OCI-LY1 (cell line): ENCODE measurements at regions not wholly inside any gene's neighbourhood (a gene's known extent, or its start where the extent isn't known, plus 50 kb on each side); places are given as distances from the start of the nearest gene placed in this dataset.

Experiments
- H2AFZ ChIP-seq: fragments of 200-600 bp; sonication (generic), shearing (Covaris generic); 2 replicates; pipeline ENCODE4 v1.6.0; 2014; ENCODE audit warnings: antibody characterized with exemption, mild to moderate bottlenecking, low read length
- H3F3A ChIP-seq: fragments of 200-600 bp; sonication (generic), shearing (Covaris generic); 2 replicates; pipeline ENCODE4 v1.6.0; 2014; ENCODE audit warnings: mild to moderate bottlenecking, antibody characterized with exemption, low read length, moderate library complexity; ENCODE audit not compliant: insufficient read depth
- H3K27ac ChIP-seq: fragments of 200-600 bp; sonication (generic); 2 replicates; pipeline ENCODE4 v1.5.1; 2014; ENCODE audit warnings: low read length, mixed run types, mild to moderate bottlenecking, low read depth; ENCODE audit not compliant: poor library complexity, severe bottlenecking
- H3K27me3 ChIP-seq: fragments of 200-600 bp; sonication (generic); 2 replicates; pipeline ENCODE4 v1.6.0; 2014; ENCODE audit warnings: antibody characterized with exemption, mild to moderate bottlenecking, low read length, moderate library complexity; ENCODE audit not compliant: insufficient read depth
- H3K36me3 ChIP-seq: fragments of 200-600 bp; sonication (generic); 2 replicates; pipeline ENCODE4 v1.6.1; 2014; ENCODE audit warnings: mild to moderate bottlenecking, antibody characterized with exemption, low read length, moderate library complexity, mixed read lengths; ENCODE audit not compliant: insufficient read depth
- H3K4me1 ChIP-seq: fragments of 200-600 bp; sonication (generic); 2 replicates; pipeline ENCODE4 v1.5.1; 2014; ENCODE audit warnings: mild to moderate bottlenecking, low read length, moderate library complexity; ENCODE audit not compliant: insufficient read depth, severe bottlenecking
- H3K4me2 ChIP-seq: fragments of 200-600 bp; sonication (generic), shearing (Covaris generic); 2 replicates; pipeline ENCODE4 v1.6.1; 2014; ENCODE audit warnings: low read length
- H3K4me3 ChIP-seq: fragments of 200-600 bp; sonication (generic); 2 replicates; pipeline ENCODE4 v1.5.1; 2014; ENCODE audit warnings: low read length, low read depth, mild to moderate bottlenecking, mixed read lengths; ENCODE audit not compliant: poor library complexity, severe bottlenecking
- H3K79me2 ChIP-seq: fragments of 200-600 bp; shearing (Covaris generic); 2 replicates; pipeline ENCODE4 v1.6.1; 2016; ENCODE audit warnings: mixed run types, low read length, mixed read lengths; ENCODE audit not compliant: insufficient read depth
- H3K9ac ChIP-seq: fragments of 200-600 bp; sonication (generic), shearing (Covaris generic); 2 replicates; pipeline ENCODE4 v1.6.1; 2014; ENCODE audit warnings: mild to moderate bottlenecking, low read length, mixed read lengths
- H3K9me2 ChIP-seq: fragments of 200-600 bp; sonication (generic), shearing (Covaris generic); 2 replicates; pipeline ENCODE4 v1.6.1; 2014; ENCODE audit warnings: low read depth, mild to moderate bottlenecking, low read length, mixed read lengths
- H3K9me3 ChIP-seq: fragments of 200-600 bp; shearing (Covaris generic); 2 replicates; pipeline ENCODE4 v1.6.1; 2014; ENCODE audit warnings: low read length, mixed read lengths
- H4K20me1 ChIP-seq: fragments of 200-600 bp; sonication (generic), shearing (Covaris generic); 2 replicates; pipeline ENCODE4 v1.6.0; 2016; ENCODE audit warnings: mild to moderate bottlenecking, low read length; ENCODE audit not compliant: insufficient read depth
- EZH2 ChIP-seq: fragments of 200-600 bp; sonication (generic), shearing (Covaris generic); IDR thresholded peaks from 2 replicates; pipeline ENCODE4 v1.8.0; 2017; ENCODE audit warnings: borderline replicate concordance, mixed run types, mild to moderate bottlenecking, antibody characterized with exemption, low read length, moderate library complexity, mixed read lengths
- TF ChIP-seq, protein P1 (sequence below): fragments of 200-600 bp; sonication (generic), shearing (Covaris generic); IDR thresholded peaks from 2 replicates; pipeline ENCODE4 v1.5.1; 2017; ENCODE audit warnings: mild to moderate bottlenecking, antibody characterized with exemption, low read length, moderate library complexity, mixed read lengths

DNA sequence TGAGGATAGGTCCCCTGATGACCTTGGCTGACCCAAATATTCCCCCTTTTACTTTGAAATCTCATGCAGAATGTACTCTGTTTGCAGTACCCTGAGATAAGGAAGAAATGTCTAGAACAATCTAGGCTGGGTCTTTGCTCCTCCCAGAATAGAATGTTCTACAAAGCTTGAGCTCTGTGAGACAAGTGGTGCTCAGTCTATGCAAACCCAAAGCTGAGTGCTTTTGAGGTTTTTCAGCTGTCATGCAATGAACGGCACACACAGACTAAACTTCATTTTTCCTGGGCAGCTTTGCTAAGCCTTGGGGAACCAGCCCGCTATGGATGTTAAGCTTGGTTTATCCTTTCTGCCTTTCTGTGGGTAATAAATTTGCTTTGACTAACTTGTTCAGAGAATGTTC is 513.6 kb downstream of the FAT4 start:
- H4K20me1 ChIP-seq: no peaks in the 10 kb centered on the region
- TF ChIP-seq, protein P1, sequence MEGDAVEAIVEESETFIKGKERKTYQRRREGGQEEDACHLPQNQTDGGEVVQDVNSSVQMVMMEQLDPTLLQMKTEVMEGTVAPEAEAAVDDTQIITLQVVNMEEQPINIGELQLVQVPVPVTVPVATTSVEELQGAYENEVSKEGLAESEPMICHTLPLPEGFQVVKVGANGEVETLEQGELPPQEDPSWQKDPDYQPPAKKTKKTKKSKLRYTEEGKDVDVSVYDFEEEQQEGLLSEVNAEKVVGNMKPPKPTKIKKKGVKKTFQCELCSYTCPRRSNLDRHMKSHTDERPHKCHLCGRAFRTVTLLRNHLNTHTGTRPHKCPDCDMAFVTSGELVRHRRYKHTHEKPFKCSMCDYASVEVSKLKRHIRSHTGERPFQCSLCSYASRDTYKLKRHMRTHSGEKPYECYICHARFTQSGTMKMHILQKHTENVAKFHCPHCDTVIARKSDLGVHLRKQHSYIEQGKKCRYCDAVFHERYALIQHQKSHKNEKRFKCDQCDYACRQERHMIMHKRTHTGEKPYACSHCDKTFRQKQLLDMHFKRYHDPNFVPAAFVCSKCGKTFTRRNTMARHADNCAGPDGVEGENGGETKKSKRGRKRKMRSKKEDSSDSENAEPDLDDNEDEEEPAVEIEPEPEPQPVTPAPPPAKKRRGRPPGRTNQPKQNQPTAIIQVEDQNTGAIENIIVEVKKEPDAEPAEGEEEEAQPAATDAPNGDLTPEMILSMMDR: no peak
- no peak for TF ChIP-seq EZH2
- H2AFZ ChIP-seq: no peak overlapping the region
- H3K4me1 ChIP-seq: no peaks in the 10 kb centered on the region
- H3K4me2 ChIP-seq: no peak overlapping the region
- no peak overlapping the region for H3K9ac ChIP-seq
- no peaks in the 10 kb centered on the region for H3K36me3 ChIP-seq
- H3K9me2 ChIP-seq: no peaks in the 10 kb centered on the region
- H3F3A ChIP-seq: no peaks in the 10 kb centered on the region
- H3K79me2 ChIP-seq: no peaks in the 10 kb centered on the region
- no peaks in the 10 kb centered on the region for H3K9me3 ChIP-seq
- H3K27ac ChIP-seq: no peak overlapping the region
- H3K4me3 ChIP-seq: no peak overlapping the region
- no peaks in the 10 kb centered on the region for H3K27me3 ChIP-seq

DNA sequence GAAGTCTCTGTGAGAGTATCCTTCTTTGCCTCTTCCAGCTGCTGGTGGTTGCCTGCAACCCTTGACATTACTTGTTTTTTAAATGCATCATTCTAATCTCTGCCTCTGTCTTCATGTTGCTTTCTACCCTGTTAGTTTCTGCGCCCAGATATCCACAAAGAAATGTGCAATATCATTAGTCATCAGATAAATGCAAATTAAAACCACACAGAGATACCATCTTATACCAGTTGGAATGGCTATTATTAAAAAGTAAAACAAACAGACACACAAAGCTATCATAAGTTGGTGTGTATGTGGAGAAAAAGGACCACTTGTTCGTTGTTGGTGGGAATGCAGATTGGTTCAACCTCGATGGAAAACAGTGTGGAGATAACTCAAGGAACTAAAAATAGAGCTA is 517.4 kb downstream of the FAT4 start:
- H3K9ac ChIP-seq: no peak overlapping the region
- TF ChIP-seq, protein P1: no peak
- TF ChIP-seq EZH2: no peak
- H3K4me1 ChIP-seq: no peaks in the 10 kb centered on the region
- no peak overlapping the region for H2AFZ ChIP-seq
- no peaks in the 10 kb centered on the region for H3K9me2 ChIP-seq
- H3K27ac ChIP-seq: no peak overlapping the region
- H3K4me3 ChIP-seq: no peak overlapping the region
- no peak overlapping the region for H3K4me2 ChIP-seq
- H3K36me3 ChIP-seq: no peaks in the 10 kb centered on the region
- no peaks in the 10 kb centered on the region for H3F3A ChIP-seq
- H4K20me1 ChIP-seq: no peaks in the 10 kb centered on the region
- H3K9me3 ChIP-seq: no peaks in the 10 kb centered on the region
- H3K27me3 ChIP-seq: no peaks in the 10 kb centered on the region
- no peaks in the 10 kb centered on the region for H3K79me2 ChIP-seq

DNA sequence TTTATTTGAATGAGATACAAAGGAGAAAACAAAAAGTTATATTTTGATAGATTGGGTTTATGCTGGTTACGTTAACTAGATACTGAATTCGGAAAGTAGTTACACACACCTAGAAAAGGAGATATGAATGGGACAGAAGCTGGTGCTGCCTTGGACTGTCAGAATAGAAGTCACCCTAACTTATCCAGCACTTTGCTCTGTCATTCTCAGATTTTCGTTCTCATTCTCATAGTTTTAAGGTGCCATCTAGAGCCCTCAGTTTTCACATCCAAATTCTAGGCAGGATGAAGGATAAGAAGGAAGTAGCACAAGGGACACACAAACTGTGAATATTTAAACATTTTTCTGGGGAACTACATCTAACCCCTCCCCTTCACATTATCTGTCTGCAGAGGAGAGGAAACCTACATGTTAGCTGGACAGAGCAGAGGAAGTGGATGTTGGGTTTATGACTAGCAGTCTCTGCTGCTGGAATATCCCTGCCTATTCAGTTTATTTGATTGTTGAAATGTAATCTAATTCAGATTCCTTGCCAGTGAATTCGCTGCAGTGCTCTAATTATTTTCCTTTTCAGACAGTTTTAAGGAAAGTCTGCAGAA is 521.9 kb downstream of the FAT4 start:
- no peak overlapping the region for H2AFZ ChIP-seq
- H3K4me3 ChIP-seq: no peak overlapping the region
- no peak overlapping the region for H3K4me2 ChIP-seq

More for the DNA sequence above, 521.9 kb downstream of the FAT4 start:
- Histone ChIP-seq H3K9me3 (no peaks in the 10 kb centered on the region), H3K27ac (no peak overlapping the region), H3K36me3 (no peaks in the 10 kb centered on the region), H3K27me3 (no peaks in the 10 kb centered on the region), H3K9ac (no peak overlapping the region), H3K79me2 (no peaks in the 10 kb centered on the region), H3K4me1 (no peaks in the 10 kb centered on the region), H3F3A (no peaks in the 10 kb centered on the region), H4K20me1 (no peaks in the 10 kb centered on the region), H3K9me2 (no peaks in the 10 kb centered on the region)
- TF ChIP-seq EZH2: no peak
- TF ChIP-seq, protein P1: no peak
